PFSK-1 (cell line): ENCODE measurements at regions not wholly inside any gene's neighbourhood (a gene's known extent, or its start where the extent isn't known, plus 50 kb on each side); places are given as distances from the start of the nearest gene placed in this dataset.

Experiments
- FOXP2 ChIP-seq: optimal IDR thresholded peaks from 2 replicates; pipeline ENCODE3; 2011; ENCODE audit warnings: borderline replicate concordance, control low read depth, inconsistent platforms; ENCODE audit not compliant: insufficient read depth; ENCODE audit errors: extremely low read length, extremely low read depth
- POLR2AphosphoS5 ChIP-seq: IDR thresholded peaks from 2 replicates; pipeline ENCODE4 v1.6.1; 2012; ENCODE audit warnings: low read depth, mild to moderate bottlenecking, control low read depth, low read length, moderate library complexity
- REST ChIP-seq, 2 experiments: IDR thresholded peaks; 2 replicates each; pipeline versions ENCODE4 v1.6.1 to v1.8.0; 2011 to 2012; ENCODE audit warnings: low read depth in 2 of 2, low read length in 2 of 2, control low read depth in 1 of 2, inconsistent platforms in 1 of 2, mild to moderate bottlenecking in 1 of 2, moderate library complexity in 1 of 2; ENCODE audit not compliant: insufficient read depth in 1 of 2
- SIN3A ChIP-seq: IDR thresholded peaks from 2 replicates; pipeline ENCODE4 v1.6.1; 2012; ENCODE audit warnings: mild to moderate bottlenecking, low read length, moderate library complexity, borderline replicate concordance; ENCODE audit not compliant: insufficient read depth
- TAF1 ChIP-seq: IDR thresholded peaks from 2 replicates; pipeline ENCODE4 v1.6.1; 2012; ENCODE audit warnings: low read length, control low read depth, borderline replicate concordance; ENCODE audit not compliant: insufficient read depth

DNA sequence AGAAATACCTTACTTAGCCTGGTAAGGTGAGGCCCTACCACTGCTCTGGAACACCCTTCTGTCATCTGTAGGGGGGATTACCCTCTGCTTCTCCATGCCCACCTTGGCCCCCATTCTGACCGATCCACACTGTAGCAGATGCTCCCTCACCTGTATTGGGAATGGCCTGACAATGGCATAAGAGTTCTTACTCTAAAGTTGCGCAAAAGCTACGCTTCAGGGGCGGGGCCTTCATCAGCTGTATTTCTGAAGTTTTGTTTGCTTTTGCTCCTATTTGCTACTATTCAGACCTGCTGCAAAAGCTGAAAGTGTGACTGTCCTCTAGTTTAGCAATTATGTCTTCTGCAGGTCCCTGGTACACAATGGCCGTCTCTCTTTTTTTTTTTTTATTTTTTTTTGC lies 252.6 kb downstream of the TLE3 start:
- no peak for TF ChIP-seq SIN3A
- TF ChIP-seq FOXP2 = no peak
- TF ChIP-seq POLR2AphosphoS5 = no peak
- TF ChIP-seq TAF1 = no peak
- no peak for TF ChIP-seq REST (IDR thresholded peaks at IDR 0.05; ENCODE audit: insufficient read depth in 1 of 2, low read depth in 2 of 2, low read length in 2 of 2)

GRCh38 chr15:69847625-69848024 lies 250.1 kb downstream of the TLE3 start:
- no peak for TF ChIP-seq TAF1
- TF ChIP-seq FOXP2 = no peak
- no peak for TF ChIP-seq REST (IDR thresholded peaks at IDR 0.05; ENCODE audit: insufficient read depth in 1 of 2, low read depth in 2 of 2, low read length in 2 of 2)
- TF ChIP-seq POLR2AphosphoS5 = no peak
- TF ChIP-seq SIN3A = no peak

GRCh38 chr15:69848096-69848495 lies 249.6 kb downstream of the TLE3 start:
- TF ChIP-seq TAF1 (no peak), POLR2AphosphoS5 (no peak), FOXP2 (no peak), SIN3A (no peak), REST (IDR thresholded peaks at IDR 0.05; ENCODE audit: insufficient read depth in 1 of 2, low read depth in 2 of 2, low read length in 2 of 2) (no peak)

DNA sequence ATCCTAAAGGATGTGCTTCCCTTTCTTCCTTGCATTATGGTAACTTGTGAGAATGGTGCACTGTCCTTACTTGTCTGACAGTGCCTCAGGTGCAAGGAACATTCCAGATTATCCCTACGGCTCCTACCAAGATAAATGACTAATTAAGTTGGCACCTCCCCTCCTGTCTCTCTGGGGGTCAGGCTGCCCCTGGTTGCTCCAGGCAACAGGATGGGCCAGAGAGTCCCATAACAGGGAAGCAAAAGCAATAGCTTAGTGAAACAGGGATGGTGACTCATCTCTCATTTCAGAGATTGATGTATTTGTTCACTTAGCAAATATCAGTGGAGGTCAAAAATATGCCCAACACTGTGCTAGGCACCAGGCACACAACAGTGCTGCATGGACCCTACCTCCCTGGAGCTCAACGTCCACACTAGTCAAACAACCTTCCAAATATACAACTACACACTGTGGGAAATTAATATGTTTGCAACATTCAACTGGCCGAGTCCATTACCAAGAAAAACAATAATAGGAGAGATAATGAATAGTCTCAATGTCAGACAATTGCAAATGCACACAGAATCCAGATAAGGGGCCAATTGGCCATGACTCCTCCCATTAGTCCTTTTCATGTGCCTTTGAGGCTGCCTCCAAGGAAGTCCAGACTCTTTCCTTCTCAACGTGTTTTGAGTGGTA lies 249.0 kb downstream of the TLE3 start:
- no peak for TF ChIP-seq FOXP2
- no peak for TF ChIP-seq REST (IDR thresholded peaks at IDR 0.05; ENCODE audit: insufficient read depth in 1 of 2, low read depth in 2 of 2, low read length in 2 of 2)
- no peak for TF ChIP-seq SIN3A
- TF ChIP-seq POLR2AphosphoS5 = no peak
- no peak for TF ChIP-seq TAF1

GRCh38 chr15:69849232-69849610 lies 248.5 kb downstream of the TLE3 start:
- TF ChIP-seq FOXP2 = no peak
- TF ChIP-seq REST (IDR thresholded peaks at IDR 0.05; ENCODE audit: insufficient read depth in 1 of 2, low read depth in 2 of 2, low read length in 2 of 2) = no peak
- TF ChIP-seq TAF1 = no peak
- TF ChIP-seq POLR2AphosphoS5 = no peak
- no peak for TF ChIP-seq SIN3A
